Stomach (tissue), 4 donors: ENCODE measurements at regions not wholly inside any gene's neighbourhood (a gene's known extent, or its start where the extent isn't known, plus 50 kb on each side); places are given as distances from the start of the nearest gene placed in this dataset.

Experiments used
- EP300 ChIP-seq: sonication (generic); formaldehyde crosslinking; IDR thresholded peaks from one replicate; pipeline ENCODE4 v1.6.1; 2017; ENCODE audit warnings: antibody characterized with exemption
- POLR2A ChIP-seq, 4 donors: fragments of 450-650 bp; IDR thresholded peaks; one replicate each; pipeline ENCODE4 v1.6.1; 2016; ENCODE audit warnings: antibody characterized with exemption in 4 of 4, control low read depth in 2 of 4, mild to moderate bottlenecking in 1 of 4, moderate library complexity in 1 of 4
- POLR2AphosphoS5 ChIP-seq, 3 donors: sonication (generic); formaldehyde crosslinking; IDR thresholded peaks; one replicate each; pipeline ENCODE4 v1.6.1; 2016; ENCODE audit warnings: antibody characterized with exemption in 3 of 3
- TF ChIP-seq, protein P1 (sequence below), 7 experiments: fragments of 450-650 bp in 4 of 7; fragments of 200-600 bp in 3 of 7; sonication (generic) in 3 of 7; IDR thresholded peaks; one replicate each; pipeline ENCODE4 v1.5.1; 2016 to 2019; ENCODE audit warnings: antibody characterized with exemption in 7 of 7, control low read depth in 2 of 7, mild to moderate bottlenecking in 1 of 7

DNA sequence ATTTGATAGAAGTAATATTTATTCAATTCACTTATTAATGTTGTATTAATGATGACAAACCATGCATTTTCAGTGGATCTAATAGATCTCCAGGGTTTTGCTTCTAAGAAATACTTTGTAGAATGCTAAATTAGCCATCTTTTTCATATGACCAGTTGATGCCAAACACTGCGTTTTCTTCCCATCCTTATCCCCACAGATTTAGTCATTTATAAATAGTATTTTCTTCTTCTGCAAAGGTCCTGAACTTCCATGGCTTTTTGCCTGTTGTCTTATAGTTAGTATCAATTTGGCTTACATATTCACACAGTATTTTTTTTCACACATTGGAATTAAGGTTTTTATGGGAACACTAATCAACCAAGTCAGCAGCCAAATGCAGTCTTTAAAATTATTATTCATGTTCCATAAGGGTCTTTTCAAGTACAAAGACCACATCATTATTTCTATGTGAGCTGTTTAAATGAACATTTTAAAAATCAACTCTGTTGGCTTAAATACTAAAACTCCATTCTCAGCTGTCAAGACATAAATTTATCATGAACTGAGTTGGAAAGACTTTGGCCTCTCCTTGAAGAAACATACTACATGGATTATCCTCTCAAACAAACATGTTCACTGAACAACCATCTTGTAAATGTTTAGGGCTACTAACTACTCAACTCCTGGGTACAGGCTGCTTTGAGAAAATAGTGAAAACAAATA, 1278.4 kb upstream of the FLRT2 start:
- TF ChIP-seq, protein P1, sequence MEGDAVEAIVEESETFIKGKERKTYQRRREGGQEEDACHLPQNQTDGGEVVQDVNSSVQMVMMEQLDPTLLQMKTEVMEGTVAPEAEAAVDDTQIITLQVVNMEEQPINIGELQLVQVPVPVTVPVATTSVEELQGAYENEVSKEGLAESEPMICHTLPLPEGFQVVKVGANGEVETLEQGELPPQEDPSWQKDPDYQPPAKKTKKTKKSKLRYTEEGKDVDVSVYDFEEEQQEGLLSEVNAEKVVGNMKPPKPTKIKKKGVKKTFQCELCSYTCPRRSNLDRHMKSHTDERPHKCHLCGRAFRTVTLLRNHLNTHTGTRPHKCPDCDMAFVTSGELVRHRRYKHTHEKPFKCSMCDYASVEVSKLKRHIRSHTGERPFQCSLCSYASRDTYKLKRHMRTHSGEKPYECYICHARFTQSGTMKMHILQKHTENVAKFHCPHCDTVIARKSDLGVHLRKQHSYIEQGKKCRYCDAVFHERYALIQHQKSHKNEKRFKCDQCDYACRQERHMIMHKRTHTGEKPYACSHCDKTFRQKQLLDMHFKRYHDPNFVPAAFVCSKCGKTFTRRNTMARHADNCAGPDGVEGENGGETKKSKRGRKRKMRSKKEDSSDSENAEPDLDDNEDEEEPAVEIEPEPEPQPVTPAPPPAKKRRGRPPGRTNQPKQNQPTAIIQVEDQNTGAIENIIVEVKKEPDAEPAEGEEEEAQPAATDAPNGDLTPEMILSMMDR (IDR thresholded peaks at IDR 0.05) = no peak
- TF ChIP-seq POLR2AphosphoS5 (IDR thresholded peaks at IDR 0.05) (no peak), POLR2A (IDR thresholded peaks at IDR 0.05) (no peak), EP300 (no peak)
